Bronchial epithelial cell (primary cell): ENCODE measurements at regions not wholly inside any gene's neighbourhood (a gene's known extent, or its start where the extent isn't known, plus 50 kb on each side); places are given as distances from the start of the nearest gene placed in this dataset.

Experiments used
- DNase-seq: peaks from one replicate; pipeline ENCODE4 v3.0.0-alpha.2; 2010; ENCODE audit warnings: low read depth
- FAIRE-seq: peaks from 2 replicates; lab custom pipeline; 2011; peaks lifted over from hg19 to GRCh38; lab: Jason Lieb, UNC
- H3K27me3 ChIP-seq: 2 replicates; pipeline ENCODE4 v1.5.1; 2011; ENCODE audit warnings: low read length; ENCODE audit not compliant: control insufficient read depth, insufficient read depth
- H3K36me3 ChIP-seq: 2 replicates; pipeline ENCODE4 v1.5.1; 2011; ENCODE audit warnings: low read length; ENCODE audit not compliant: control insufficient read depth, insufficient read depth
- H3K4me3 ChIP-seq: 2 replicates; pipeline ENCODE4 v1.5.1; 2011; ENCODE audit warnings: mild to moderate bottlenecking, low read depth, low read length, control low read depth
- CTCF ChIP-seq: IDR thresholded peaks from 2 replicates; pipeline ENCODE4 v1.5.1; 2011; ENCODE audit warnings: mild to moderate bottlenecking, moderate library complexity, low read length, control low read depth, inconsistent platforms; ENCODE audit not compliant: insufficient read depth, severe bottlenecking

GRCh38 chr2:11067221-11068078, 87.8 kb upstream of the SLC66A3 start:
- Histone ChIP-seq H3K4me3 (no peak overlapping the region), H3K36me3 (no peaks in the 10 kb centered on the region), H3K27me3 (no peaks in the 10 kb centered on the region)
- FAIRE-seq, result no peak
- no peak for DNase-seq
- TF ChIP-seq CTCF, result no peak

GRCh38 chr2:11068079-11068741, 87.1 kb upstream of the SLC66A3 start:
- no peak for TF ChIP-seq CTCF
- Histone ChIP-seq H3K4me3 (no peak overlapping the region), H3K36me3 (no peaks in the 10 kb centered on the region), H3K27me3 (no peaks in the 10 kb centered on the region)
- FAIRE-seq (peak; percentile 88), DNase-seq (no peak)

DNA sequence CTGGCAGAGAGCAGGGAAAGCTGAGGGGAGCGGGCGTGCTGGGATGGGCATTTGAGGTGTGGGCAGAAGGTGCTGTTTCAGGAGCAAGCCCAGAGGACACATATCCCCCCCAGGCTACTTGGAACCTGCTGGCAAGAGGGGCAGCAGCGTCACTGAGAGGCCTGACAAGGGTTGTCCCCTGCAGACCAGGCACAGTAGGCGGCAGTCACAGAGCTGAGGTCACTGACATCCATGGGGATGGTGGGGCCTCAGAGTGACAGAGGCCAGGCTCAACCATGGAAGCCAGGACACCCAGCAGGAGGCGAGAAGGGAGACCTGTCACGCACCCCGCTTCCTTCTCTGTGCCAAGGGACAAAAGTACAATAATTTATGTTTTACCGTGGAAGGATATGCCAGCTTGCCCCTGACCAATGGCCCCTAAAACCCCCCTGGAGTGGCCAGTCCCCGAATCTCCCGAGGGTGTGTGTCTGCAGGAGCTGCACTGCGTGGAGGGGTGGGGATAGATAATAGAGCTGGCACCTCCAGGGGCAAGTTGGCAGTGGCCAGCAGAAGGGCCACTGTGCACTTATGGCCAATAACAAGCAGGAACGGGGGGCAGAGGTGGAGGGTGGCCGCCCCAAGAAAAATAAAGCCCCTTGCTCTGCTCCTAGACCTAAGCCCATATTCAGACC, 86.3 kb upstream of the SLC66A3 start:
- Histone ChIP-seq H3K27me3 (no peaks in the 10 kb centered on the region), H3K4me3 (no peak overlapping the region), H3K36me3 (no peaks in the 10 kb centered on the region)
- no peak for DNase-seq
- no peak for TF ChIP-seq CTCF
- FAIRE-seq, result no peak

GRCh38 chr2:11069566-11070185, 85.6 kb upstream of the SLC66A3 start:
- H3K27me3 ChIP-seq, result no peaks in the 10 kb centered on the region
- DNase-seq (no peak), FAIRE-seq (peak; percentile 7)
- no peaks in the 10 kb centered on the region for H3K36me3 ChIP-seq
- no peak for TF ChIP-seq CTCF
- H3K4me3 ChIP-seq, result no peak overlapping the region

DNA sequence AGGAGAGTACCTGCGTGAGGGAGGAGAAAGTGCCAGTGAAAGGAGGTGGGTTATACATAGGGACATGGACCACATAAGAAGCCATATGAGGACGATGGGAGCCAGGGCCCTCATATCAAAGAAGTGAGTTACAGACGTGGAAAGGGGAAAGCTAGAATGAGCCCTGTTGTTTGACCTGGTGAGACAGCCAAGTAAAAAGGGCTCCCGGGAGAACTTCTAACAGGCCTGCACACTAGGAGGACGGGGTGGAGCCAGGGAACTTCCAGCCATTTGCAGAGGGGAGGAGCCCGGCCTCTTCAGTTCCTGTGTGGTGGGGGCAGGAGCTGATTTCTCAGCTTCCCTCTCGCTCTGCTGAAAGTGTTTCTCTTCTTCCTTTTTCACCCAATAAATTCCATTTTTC, 84.1 kb upstream of the SLC66A3 start:
- DNase-seq (peak; percentile 8), FAIRE-seq (no peak)
- no peaks in the 10 kb centered on the region for H3K36me3 ChIP-seq
- TF ChIP-seq CTCF, result no peak
- no peak overlapping the region for H3K4me3 ChIP-seq
- no peaks in the 10 kb centered on the region for H3K27me3 ChIP-seq
